ENCODE measurements at regions not wholly inside any gene's neighbourhood (a gene's known extent, or its start where the extent isn't known, plus 50 kb on each side); places are given as distances from the start of the nearest gene placed in this dataset.

DNA sequence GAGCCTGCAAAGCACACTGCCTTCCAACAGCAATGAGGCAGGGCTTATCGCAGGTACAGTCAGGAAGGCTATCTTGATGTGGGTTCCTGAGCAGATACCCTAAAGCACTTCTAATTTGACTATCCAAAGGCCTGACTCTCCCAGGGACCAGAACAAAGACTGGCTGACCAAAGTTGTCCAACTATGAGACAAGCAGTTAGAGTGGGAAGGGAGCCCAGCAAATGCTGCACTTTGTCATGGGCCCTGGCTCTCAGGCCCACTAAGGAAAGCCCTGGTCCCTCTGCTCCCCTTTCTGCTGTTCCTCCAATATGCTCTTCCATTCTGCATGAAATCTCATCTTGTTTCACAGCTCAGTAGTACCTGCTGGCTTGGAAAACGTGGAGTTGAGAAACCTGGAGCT, 391.0 kb downstream of the RAB28 start:
- WGBS = 83% methylated on average over 2 of the region's 2 CpGs
- Histone ChIP-seq H3K27ac (ENCODE audit: low read depth in 1 of 2, low read length in 2 of 2) (no peak overlapping the region), H3K27me3 (ENCODE audit: control insufficient read depth in 4 of 4, insufficient read depth in 4 of 4, low read length in 3 of 4) (no peaks in the 10 kb centered on the region), H3K9ac (ENCODE audit: low read depth in 1 of 2, low read length in 2 of 2) (no peak overlapping the region), H3K9me3 (ENCODE audit: control insufficient read depth in 4 of 4, low read length in 3 of 4) (no peaks in the 10 kb centered on the region), H3K4me1 (ENCODE audit: control insufficient read depth in 4 of 4, insufficient read depth in 4 of 4, low read length in 3 of 4) (peaks cover 0 to 11% (median 0%) of the 10 kb centered on the region in 4 donors), H3K36me3 (ENCODE audit: control insufficient read depth in 4 of 4, insufficient read depth in 3 of 4, low read depth in 1 of 4, low read length in 3 of 4) (no peaks in the 10 kb centered on the region), H3K4me3 (ENCODE audit: low read depth in 1 of 3, low read length in 3 of 3) (no peak overlapping the region)
- DNase-seq (ENCODE audit: low spot score) = no peak
- no peak for TF ChIP-seq EGR1 (IDR thresholded peaks at IDR 0.05; ENCODE audit: low read depth in 2 of 2)
- TF ChIP-seq FOXA2 (IDR thresholded peaks at IDR 0.05) = no peak
- no peak for TF ChIP-seq FOXA1 (IDR thresholded peaks at IDR 0.05)
- no peak for TF ChIP-seq GABPA (IDR thresholded peaks at IDR 0.05 in 1 of 2, conservative IDR thresholded peaks at IDR 0.05 in 1 of 2)
- TF ChIP-seq, protein P1, sequence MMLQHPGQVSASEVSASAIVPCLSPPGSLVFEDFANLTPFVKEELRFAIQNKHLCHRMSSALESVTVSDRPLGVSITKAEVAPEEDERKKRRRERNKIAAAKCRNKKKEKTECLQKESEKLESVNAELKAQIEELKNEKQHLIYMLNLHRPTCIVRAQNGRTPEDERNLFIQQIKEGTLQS (IDR thresholded peaks at IDR 0.05) = no peak
- TF ChIP-seq HNF4A (conservative IDR thresholded peaks at IDR 0.05) = no peak
- TF ChIP-seq, protein P2, sequence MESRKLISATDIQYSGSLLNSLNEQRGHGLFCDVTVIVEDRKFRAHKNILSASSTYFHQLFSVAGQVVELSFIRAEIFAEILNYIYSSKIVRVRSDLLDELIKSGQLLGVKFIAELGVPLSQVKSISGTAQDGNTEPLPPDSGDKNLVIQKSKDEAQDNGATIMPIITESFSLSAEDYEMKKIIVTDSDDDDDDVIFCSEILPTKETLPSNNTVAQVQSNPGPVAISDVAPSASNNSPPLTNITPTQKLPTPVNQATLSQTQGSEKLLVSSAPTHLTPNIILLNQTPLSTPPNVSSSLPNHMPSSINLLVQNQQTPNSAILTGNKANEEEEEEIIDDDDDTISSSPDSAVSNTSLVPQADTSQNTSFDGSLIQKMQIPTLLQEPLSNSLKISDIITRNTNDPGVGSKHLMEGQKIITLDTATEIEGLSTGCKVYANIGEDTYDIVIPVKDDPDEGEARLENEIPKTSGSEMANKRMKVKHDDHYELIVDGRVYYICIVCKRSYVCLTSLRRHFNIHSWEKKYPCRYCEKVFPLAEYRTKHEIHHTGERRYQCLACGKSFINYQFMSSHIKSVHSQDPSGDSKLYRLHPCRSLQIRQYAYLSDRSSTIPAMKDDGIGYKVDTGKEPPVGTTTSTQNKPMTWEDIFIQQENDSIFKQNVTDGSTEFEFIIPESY (IDR thresholded peaks at IDR 0.05) = no peak
- TF ChIP-seq JUND (IDR thresholded peaks at IDR 0.05) = no peak
- TF ChIP-seq, protein P3, sequence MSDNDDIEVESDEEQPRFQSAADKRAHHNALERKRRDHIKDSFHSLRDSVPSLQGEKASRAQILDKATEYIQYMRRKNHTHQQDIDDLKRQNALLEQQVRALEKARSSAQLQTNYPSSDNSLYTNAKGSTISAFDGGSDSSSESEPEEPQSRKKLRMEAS (IDR thresholded peaks at IDR 0.05) = no peak
- TF ChIP-seq, protein P4, sequence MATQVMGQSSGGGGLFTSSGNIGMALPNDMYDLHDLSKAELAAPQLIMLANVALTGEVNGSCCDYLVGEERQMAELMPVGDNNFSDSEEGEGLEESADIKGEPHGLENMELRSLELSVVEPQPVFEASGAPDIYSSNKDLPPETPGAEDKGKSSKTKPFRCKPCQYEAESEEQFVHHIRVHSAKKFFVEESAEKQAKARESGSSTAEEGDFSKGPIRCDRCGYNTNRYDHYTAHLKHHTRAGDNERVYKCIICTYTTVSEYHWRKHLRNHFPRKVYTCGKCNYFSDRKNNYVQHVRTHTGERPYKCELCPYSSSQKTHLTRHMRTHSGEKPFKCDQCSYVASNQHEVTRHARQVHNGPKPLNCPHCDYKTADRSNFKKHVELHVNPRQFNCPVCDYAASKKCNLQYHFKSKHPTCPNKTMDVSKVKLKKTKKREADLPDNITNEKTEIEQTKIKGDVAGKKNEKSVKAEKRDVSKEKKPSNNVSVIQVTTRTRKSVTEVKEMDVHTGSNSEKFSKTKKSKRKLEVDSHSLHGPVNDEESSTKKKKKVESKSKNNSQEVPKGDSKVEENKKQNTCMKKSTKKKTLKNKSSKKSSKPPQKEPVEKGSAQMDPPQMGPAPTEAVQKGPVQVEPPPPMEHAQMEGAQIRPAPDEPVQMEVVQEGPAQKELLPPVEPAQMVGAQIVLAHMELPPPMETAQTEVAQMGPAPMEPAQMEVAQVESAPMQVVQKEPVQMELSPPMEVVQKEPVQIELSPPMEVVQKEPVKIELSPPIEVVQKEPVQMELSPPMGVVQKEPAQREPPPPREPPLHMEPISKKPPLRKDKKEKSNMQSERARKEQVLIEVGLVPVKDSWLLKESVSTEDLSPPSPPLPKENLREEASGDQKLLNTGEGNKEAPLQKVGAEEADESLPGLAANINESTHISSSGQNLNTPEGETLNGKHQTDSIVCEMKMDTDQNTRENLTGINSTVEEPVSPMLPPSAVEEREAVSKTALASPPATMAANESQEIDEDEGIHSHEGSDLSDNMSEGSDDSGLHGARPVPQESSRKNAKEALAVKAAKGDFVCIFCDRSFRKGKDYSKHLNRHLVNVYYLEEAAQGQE (IDR thresholded peaks at IDR 0.05) = no peak
- TF ChIP-seq RXRA (IDR thresholded peaks at IDR 0.05) = no peak

DNA sequence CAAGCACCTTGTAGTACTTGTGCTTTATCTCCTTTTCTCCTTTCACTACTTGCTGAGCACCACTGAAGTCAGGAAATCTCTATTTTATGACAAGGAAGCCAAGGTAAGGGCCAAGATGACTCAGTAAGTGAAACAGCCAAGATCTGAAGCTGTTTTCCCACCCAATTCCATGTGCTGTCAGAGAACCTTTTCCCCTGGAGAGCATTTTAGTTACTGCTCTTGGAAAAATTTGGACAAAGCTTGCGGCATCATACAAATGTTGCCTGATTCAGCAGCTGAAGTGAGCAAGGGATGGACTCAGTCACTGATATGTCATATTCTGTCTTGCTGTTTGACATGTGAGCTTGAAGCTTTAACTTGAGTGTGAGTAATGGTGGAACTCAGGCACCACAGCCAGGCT, 391.4 kb downstream of the RAB28 start:
- WGBS = 98% methylated on average over 1 of the region's 1 CpG
- Histone ChIP-seq H3K27me3 (ENCODE audit: control insufficient read depth in 4 of 4, insufficient read depth in 4 of 4, low read length in 3 of 4) (no peaks in the 10 kb centered on the region), H3K36me3 (ENCODE audit: control insufficient read depth in 4 of 4, insufficient read depth in 3 of 4, low read depth in 1 of 4, low read length in 3 of 4) (no peaks in the 10 kb centered on the region), H3K4me3 (ENCODE audit: low read depth in 1 of 3, low read length in 3 of 3) (no peak overlapping the region), H3K9ac (ENCODE audit: low read depth in 1 of 2, low read length in 2 of 2) (no peak overlapping the region), H3K4me1 (ENCODE audit: control insufficient read depth in 4 of 4, insufficient read depth in 4 of 4, low read length in 3 of 4) (peaks cover 0 to 11% (median 0%) of the 10 kb centered on the region in 4 donors), H3K27ac (ENCODE audit: low read depth in 1 of 2, low read length in 2 of 2) (no peak overlapping the region), H3K9me3 (ENCODE audit: control insufficient read depth in 4 of 4, low read length in 3 of 4) (no peaks in the 10 kb centered on the region)
- DNase-seq (ENCODE audit: low spot score) = no peak
- TF ChIP-seq FOXA2 (IDR thresholded peaks at IDR 0.05) (no peak), YY1 (IDR thresholded peaks at IDR 0.05) (no peak), HNF4G (IDR thresholded peaks at IDR 0.05) (no peak), GABPA (IDR thresholded peaks at IDR 0.05 in 1 of 2, conservative IDR thresholded peaks at IDR 0.05 in 1 of 2) (no peak), RXRA (IDR thresholded peaks at IDR 0.05) (no peak), TAF1 (conservative IDR thresholded peaks at IDR 0.05) (no peak), NR2F2 (IDR thresholded peaks at IDR 0.05) (no peak), EGR1 (IDR thresholded peaks at IDR 0.05; ENCODE audit: low read depth in 2 of 2) (no peak), RAD21 (IDR thresholded peaks at IDR 0.05) (no peak), SP1 (IDR thresholded peaks at IDR 0.05) (no peak)
- TF ChIP-seq, protein P1 (IDR thresholded peaks at IDR 0.05) = no peak
- TF ChIP-seq, protein P3 (IDR thresholded peaks at IDR 0.05) = no peak
- TF ChIP-seq, protein P4 (IDR thresholded peaks at IDR 0.05) = no peak
- TF ChIP-seq, protein P2 (IDR thresholded peaks at IDR 0.05) = no peak
